NT2/D1 (cell line): ENCODE measurements at regions not wholly inside any gene's neighbourhood (a gene's known extent, or its start where the extent isn't known, plus 50 kb on each side); places are given as distances from the start of the nearest gene placed in this dataset.

Experiments used
- DNase-seq: peaks from one replicate; pipeline ENCODE4 v3.0.0-alpha.2; 2011; ENCODE audit warnings: low read depth, low spot score
- H3K27me3 ChIP-seq: 2 replicates; pipeline ENCODE4 v1.6.0; 2011; ENCODE audit warnings: mild to moderate bottlenecking; ENCODE audit not compliant: insufficient read length, insufficient read depth
- H3K36me3 ChIP-seq: 2 replicates; pipeline ENCODE4 v1.6.1; 2011; ENCODE audit warnings: mild to moderate bottlenecking, low read length, mixed read lengths; ENCODE audit not compliant: insufficient read depth, insufficient read length
- H3K4me1 ChIP-seq: 2 replicates; pipeline ENCODE4 v1.5.1; 2011; ENCODE audit not compliant: insufficient read depth, insufficient read length
- H3K4me3 ChIP-seq: 2 replicates; pipeline ENCODE4 v1.5.1; 2011; ENCODE audit warnings: low read depth; ENCODE audit not compliant: insufficient read length
- H3K9ac ChIP-seq: 2 replicates; pipeline ENCODE4 v1.6.0; 2011; ENCODE audit warnings: low read depth; ENCODE audit not compliant: insufficient read length
- H3K9me3 ChIP-seq: 2 replicates; pipeline ENCODE4 v1.5.1; 2011; ENCODE audit warnings: mild to moderate bottlenecking, low read length; ENCODE audit not compliant: insufficient read depth
- SUZ12 ChIP-seq: IDR thresholded peaks from 2 replicates; pipeline ENCODE4 v1.6.1; 2011; ENCODE audit not compliant: insufficient read length, insufficient read depth; ENCODE audit errors: extremely low read depth
- YY1 ChIP-seq: IDR thresholded peaks from 2 replicates; pipeline ENCODE4 v1.6.1; 2011; ENCODE audit not compliant: insufficient read length, insufficient read depth
- ZNF274 ChIP-seq: IDR thresholded peaks from 2 replicates; pipeline ENCODE4 v1.6.1; 2011; ENCODE audit warnings: mild to moderate bottlenecking, low read depth, low read length

GRCh38 chr3:154992655-154993054 lies 87.5 kb upstream of the MME start:
- no peak for TF ChIP-seq SUZ12
- TF ChIP-seq ZNF274: no peak
- no peak for TF ChIP-seq YY1

GRCh38 chr3:154990543-154990942 lies 89.6 kb upstream of the MME start:
- H3K27me3 ChIP-seq: no peaks in the 10 kb centered on the region
- no peaks in the 10 kb centered on the region for H3K9me3 ChIP-seq
- H3K9ac ChIP-seq: no peak overlapping the region
- no peak for TF ChIP-seq SUZ12
- TF ChIP-seq YY1: no peak
- TF ChIP-seq ZNF274: no peak
- H3K36me3 ChIP-seq: no peaks in the 10 kb centered on the region
- DNase-seq: no peak
- H3K4me1 ChIP-seq: no peaks in the 10 kb centered on the region
- H3K4me3 ChIP-seq: no peak overlapping the region

More at GRCh38 chr3:154992655-154993054, 87.5 kb upstream of the MME start:
- no peaks in the 10 kb centered on the region for H3K4me1 ChIP-seq
- no peaks in the 10 kb centered on the region for H3K27me3 ChIP-seq
- no peak for DNase-seq
- H3K4me3 ChIP-seq: no peak overlapping the region
- no peaks in the 10 kb centered on the region for H3K36me3 ChIP-seq
- H3K9me3 ChIP-seq: no peaks in the 10 kb centered on the region
- no peak overlapping the region for H3K9ac ChIP-seq

GRCh38 chr3:154987846-154988245 lies 92.3 kb upstream of the MME start:
- Histone ChIP-seq H3K9ac (no peak overlapping the region), H3K27me3 (no peaks in the 10 kb centered on the region), H3K36me3 (no peaks in the 10 kb centered on the region), H3K9me3 (no peaks in the 10 kb centered on the region), H3K4me1 (no peaks in the 10 kb centered on the region), H3K4me3 (no peak overlapping the region)
- no peak for DNase-seq
- TF ChIP-seq ZNF274 (no peak), YY1 (no peak), SUZ12 (no peak)

GRCh38 chr3:154981664-154982063 lies 98.5 kb upstream of the MME start:
- Histone ChIP-seq H3K27me3 (no peaks in the 10 kb centered on the region), H3K4me1 (no peaks in the 10 kb centered on the region), H3K9me3 (no peaks in the 10 kb centered on the region), H3K4me3 (no peak overlapping the region), H3K36me3 (no peaks in the 10 kb centered on the region), H3K9ac (no peak overlapping the region)
- no peak for DNase-seq
- no peak for TF ChIP-seq YY1
- TF ChIP-seq ZNF274: no peak
- no peak for TF ChIP-seq SUZ12

- no peak for DNase-seq
- TF ChIP-seq SUZ12: no peak
- no peak for TF ChIP-seq ZNF274
- TF ChIP-seq YY1: no peak
- no peaks in the 10 kb centered on the region for H3K4me1 ChIP-seq
- H3K27me3 ChIP-seq: no peaks in the 10 kb centered on the region
- H3K4me3 ChIP-seq: no peak overlapping the region
- no peak overlapping the region for H3K9ac ChIP-seq
- H3K9me3 ChIP-seq: no peaks in the 10 kb centered on the region
- no peaks in the 10 kb centered on the region for H3K36me3 ChIP-seq
Observed at GRCh38 chr3:154981201-154981600, 98.9 kb upstream of the MME start.

GRCh38 chr3:154979331-154979730 lies 100.8 kb upstream of the MME start:
- Histone ChIP-seq H3K9me3 (no peaks in the 10 kb centered on the region), H3K36me3 (no peaks in the 10 kb centered on the region), H3K9ac (no peak overlapping the region), H3K27me3 (no peaks in the 10 kb centered on the region), H3K4me3 (no peak overlapping the region), H3K4me1 (no peaks in the 10 kb centered on the region)
- TF ChIP-seq YY1: no peak
- TF ChIP-seq SUZ12: no peak
- TF ChIP-seq ZNF274: no peak
- no peak for DNase-seq

- no peak for TF ChIP-seq SUZ12
- no peak for TF ChIP-seq YY1
- no peak for TF ChIP-seq ZNF274
- H3K9me3 ChIP-seq: no peaks in the 10 kb centered on the region
- no peaks in the 10 kb centered on the region for H3K36me3 ChIP-seq
- no peaks in the 10 kb centered on the region for H3K27me3 ChIP-seq
- no peak overlapping the region for H3K4me3 ChIP-seq
- no peak for DNase-seq
- no peak overlapping the region for H3K9ac ChIP-seq
- no peaks in the 10 kb centered on the region for H3K4me1 ChIP-seq
Observed at GRCh38 chr3:154977666-154978065, 102.5 kb upstream of the MME start.
